Gastroesophageal sphincter (tissue), 4 donors: ENCODE measurements at regions not wholly inside any gene's neighbourhood (a gene's known extent, or its start where the extent isn't known, plus 50 kb on each side); places are given as distances from the start of the nearest gene placed in this dataset.

Experiments used
- ATAC-seq: fragments of 150-250 bp; one replicate; pipeline ENCODE4 v1.9.1; 2016; ENCODE audit warnings: mild to moderate bottlenecking, moderate library complexity
- H3K27ac ChIP-seq, 4 donors: fragments of 200-600 bp; sonication (generic) in 3 of 4; 1 replicate in 3 of 4; 2 replicates in 1 of 4; pipeline ENCODE4 v1.5.1; 2016 to 2019
- H3K27me3 ChIP-seq: fragments of 200-600 bp; sonication (generic); one replicate; pipeline ENCODE4 v1.5.1; 2019
- H3K36me3 ChIP-seq, 2 donors: fragments of 200-600 bp; sonication (generic); one replicate each; pipeline ENCODE4 v1.5.1; 2019; ENCODE audit warnings: control low read depth in 1 of 2
- H3K4me1 ChIP-seq, 3 donors: fragments of 200-600 bp; sonication (generic); 1 replicate in 2 of 3; 2 replicates in 1 of 3; pipeline ENCODE4 v1.5.1; 2016 to 2019; ENCODE audit warnings: control low read depth in 2 of 3
- H3K4me3 ChIP-seq, 2 donors: fragments of 200-600 bp; sonication (generic); one replicate each; pipeline ENCODE4 v1.5.1; 2019; ENCODE audit warnings: mild to moderate bottlenecking in 1 of 2, moderate library complexity in 1 of 2
- H3K9me3 ChIP-seq, 3 donors: fragments of 200-600 bp; sonication (generic); one replicate each; pipeline ENCODE4 v1.5.1; 2017 to 2019; ENCODE audit warnings: control low read depth in 2 of 3
- EP300 ChIP-seq: sonication (generic); formaldehyde crosslinking; IDR thresholded peaks from one replicate; pipeline ENCODE4 v1.6.1; 2017; ENCODE audit warnings: antibody characterized with exemption, mild to moderate bottlenecking
- POLR2A ChIP-seq, 2 donors: fragments of 450-650 bp; IDR thresholded peaks; one replicate each; pipeline ENCODE4 v1.6.1; 2017; ENCODE audit warnings: antibody characterized with exemption in 2 of 2, mild to moderate bottlenecking in 2 of 2, moderate library complexity in 1 of 2
- POLR2AphosphoS5 ChIP-seq: sonication (generic); formaldehyde crosslinking; IDR thresholded peaks from one replicate; pipeline ENCODE4 v1.6.1; 2017; ENCODE audit warnings: antibody characterized with exemption
- WGBS, 2 donors: methylation state at CpG; one replicate each; pipeline ENCODE4 v1.1.5; 2018; ENCODE audit warnings: low coverage in 1 of 2; 5-methylcytosine and 5-hydroxymethylcytosine counted together
- TF ChIP-seq, protein P1 (sequence below), 4 experiments: fragments of 200-600 bp in 2 of 4; fragments of 450-650 bp in 2 of 4; sonication (generic) in 1 of 4; IDR thresholded peaks; one replicate each; pipeline ENCODE4 v1.5.1; 2017 to 2019; ENCODE audit warnings: antibody characterized with exemption in 4 of 4, mild to moderate bottlenecking in 2 of 4, moderate library complexity in 2 of 4

DNA sequence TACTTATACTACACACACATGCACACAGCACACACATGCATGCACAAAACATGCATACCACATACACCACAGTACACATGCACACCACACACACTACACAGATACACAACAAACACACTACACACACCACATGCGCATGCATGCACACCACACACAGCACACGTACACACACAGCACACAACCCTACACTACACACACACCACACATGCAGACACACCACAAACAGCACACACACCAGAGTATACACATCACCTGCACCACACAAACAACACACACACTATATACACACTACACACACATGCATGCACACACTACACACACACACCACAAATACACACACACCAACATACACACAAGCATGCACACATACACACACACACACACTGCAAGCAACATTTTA, 166.8 kb downstream of the AHSP start:
- TF ChIP-seq POLR2AphosphoS5 (no peak), EP300 (no peak), POLR2A (IDR thresholded peaks at IDR 0.05) (no peak)
- TF ChIP-seq, protein P1, sequence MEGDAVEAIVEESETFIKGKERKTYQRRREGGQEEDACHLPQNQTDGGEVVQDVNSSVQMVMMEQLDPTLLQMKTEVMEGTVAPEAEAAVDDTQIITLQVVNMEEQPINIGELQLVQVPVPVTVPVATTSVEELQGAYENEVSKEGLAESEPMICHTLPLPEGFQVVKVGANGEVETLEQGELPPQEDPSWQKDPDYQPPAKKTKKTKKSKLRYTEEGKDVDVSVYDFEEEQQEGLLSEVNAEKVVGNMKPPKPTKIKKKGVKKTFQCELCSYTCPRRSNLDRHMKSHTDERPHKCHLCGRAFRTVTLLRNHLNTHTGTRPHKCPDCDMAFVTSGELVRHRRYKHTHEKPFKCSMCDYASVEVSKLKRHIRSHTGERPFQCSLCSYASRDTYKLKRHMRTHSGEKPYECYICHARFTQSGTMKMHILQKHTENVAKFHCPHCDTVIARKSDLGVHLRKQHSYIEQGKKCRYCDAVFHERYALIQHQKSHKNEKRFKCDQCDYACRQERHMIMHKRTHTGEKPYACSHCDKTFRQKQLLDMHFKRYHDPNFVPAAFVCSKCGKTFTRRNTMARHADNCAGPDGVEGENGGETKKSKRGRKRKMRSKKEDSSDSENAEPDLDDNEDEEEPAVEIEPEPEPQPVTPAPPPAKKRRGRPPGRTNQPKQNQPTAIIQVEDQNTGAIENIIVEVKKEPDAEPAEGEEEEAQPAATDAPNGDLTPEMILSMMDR (IDR thresholded peaks at IDR 0.05), result no peak
- Histone ChIP-seq H3K36me3 (no peaks in the 10 kb centered on the region), H3K4me3 (no peak overlapping the region), H3K27me3 (peaks cover 4% of the 10 kb centered on the region), H3K4me1 (no peaks in the 10 kb centered on the region), H3K9me3 (no peaks in the 10 kb centered on the region), H3K27ac (no peak overlapping the region)
- 74 to 86% methylated on average over 1 to 2 of the region's 2 CpGs for WGBS, 2 donors
- no peak for ATAC-seq

DNA sequence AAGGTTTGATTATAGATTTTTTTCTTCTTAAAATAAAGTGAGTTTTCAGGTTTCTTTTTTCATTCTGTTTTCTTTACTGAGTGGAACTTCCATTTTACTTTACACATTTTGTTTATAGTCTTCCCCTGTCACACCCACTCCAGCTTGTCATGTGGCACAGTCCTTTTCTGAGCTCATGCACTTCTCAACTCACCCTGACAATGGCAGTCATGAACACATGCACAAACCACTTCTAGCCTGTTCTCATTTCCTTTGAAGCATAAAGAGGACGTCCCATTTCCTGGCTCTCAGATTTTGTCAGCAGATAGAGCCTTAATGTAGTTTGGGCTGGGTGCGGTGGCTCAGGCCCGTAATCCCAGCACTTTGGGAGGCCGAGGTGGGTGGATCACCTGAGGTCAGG, 168.0 kb downstream of the AHSP start:
- TF ChIP-seq, protein P1 (IDR thresholded peaks at IDR 0.05), result no peak
- TF ChIP-seq POLR2AphosphoS5, result no peak
- no peak for TF ChIP-seq POLR2A (IDR thresholded peaks at IDR 0.05)
- no peak for TF ChIP-seq EP300
- Histone ChIP-seq H3K27ac (no peak overlapping the region), H3K36me3 (no peaks in the 10 kb centered on the region), H3K9me3 (no peaks in the 10 kb centered on the region), H3K4me1 (peaks cover 0 to 8% (median 0%) of the 10 kb centered on the region in 3 donors), H3K4me3 (no peak overlapping the region), H3K27me3 (peaks cover 4% of the 10 kb centered on the region)
- ATAC-seq, result no peak
- whole genome bisulfite sequencing, 2 donors, result 23% methylated on average over 1 of the region's 4 CpGs; no CpG with 5 or more reads in 1 of the 2 donors

DNA sequence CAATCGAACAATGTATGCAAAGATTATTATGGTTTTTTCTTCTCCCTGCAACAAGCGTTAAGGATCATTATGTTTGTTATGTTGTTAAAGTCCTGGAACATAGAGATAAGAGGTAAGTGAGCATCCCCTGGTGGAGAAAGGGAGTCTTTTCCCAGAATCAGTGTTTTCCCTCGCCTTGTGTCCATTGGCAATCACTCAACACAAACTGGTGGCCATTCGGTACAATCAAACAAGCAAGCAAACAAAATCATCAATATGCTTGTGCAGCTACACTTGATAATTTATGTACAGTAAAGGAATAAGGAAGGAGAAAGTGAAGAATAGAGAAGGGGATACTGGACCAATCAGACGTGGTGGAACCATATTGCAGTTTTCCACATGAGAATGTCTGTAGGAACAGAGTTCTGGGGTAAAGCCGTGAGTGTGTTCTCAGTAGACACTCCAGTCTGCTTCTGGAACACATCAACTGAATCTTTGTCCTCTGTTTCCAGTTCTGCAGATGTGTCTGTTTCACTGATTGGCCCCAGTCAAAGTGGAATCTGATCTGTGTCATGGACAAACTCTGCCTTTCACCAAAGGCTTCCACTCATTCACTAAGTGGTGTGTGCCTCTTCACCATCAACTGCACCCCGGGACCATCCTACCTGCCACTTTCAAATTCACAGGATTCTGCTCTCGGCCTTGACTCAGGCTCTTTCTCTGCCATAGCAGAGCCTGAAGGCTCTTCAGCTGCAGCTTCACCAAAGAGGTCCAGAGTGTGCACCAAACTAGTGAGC, 169.5 kb downstream of the AHSP start:
- ATAC-seq, result no peak
- Histone ChIP-seq H3K27ac (no peak overlapping the region), H3K27me3 (peaks cover 4% of the 10 kb centered on the region), H3K4me3 (no peak overlapping the region), H3K36me3 (no peaks in the 10 kb centered on the region), H3K9me3 (no peaks in the 10 kb centered on the region), H3K4me1 (peaks cover 0 to 22% (median 10%) of the 10 kb centered on the region in 3 donors)
- TF ChIP-seq EP300, result no peak
- no peak for TF ChIP-seq POLR2AphosphoS5
- TF ChIP-seq POLR2A (IDR thresholded peaks at IDR 0.05), result no peak
- TF ChIP-seq, protein P1 (IDR thresholded peaks at IDR 0.05), result peak in 3 of 4 experiments; percentile 38 to 43 (median 38)
- WGBS, 2 donors, result 7 to 20% methylated on average over 4 to 6 of the region's 8 CpGs

DNA sequence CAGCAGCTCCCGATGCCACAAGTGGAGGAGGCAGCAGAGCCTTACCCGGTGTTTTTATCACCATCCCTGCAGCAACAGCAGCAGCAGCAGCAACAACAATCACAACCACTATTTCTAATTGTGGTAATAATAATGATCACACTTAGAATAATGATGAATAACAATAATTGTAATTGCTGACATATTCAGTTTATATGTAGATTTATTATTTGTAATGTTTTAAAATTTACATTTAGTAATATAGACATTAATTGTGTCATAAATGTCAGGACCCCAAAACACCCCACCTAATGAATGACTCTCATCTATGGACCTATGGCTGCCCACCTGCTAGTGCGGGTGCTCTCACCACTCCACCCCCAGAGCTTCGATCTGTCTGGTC, 170.0 kb downstream of the AHSP start:
- H3K27ac ChIP-seq, result no peak overlapping the region
- WGBS, 2 donors, result 83 to 100% methylated on average over 2 to 3 of the region's 4 CpGs
- no peak overlapping the region for H3K4me3 ChIP-seq
- TF ChIP-seq POLR2AphosphoS5 (no peak), EP300 (no peak), POLR2A (IDR thresholded peaks at IDR 0.05) (no peak)
- TF ChIP-seq, protein P1 (IDR thresholded peaks at IDR 0.05), result no peak
- H3K27me3 ChIP-seq, result peaks cover 4% of the 10 kb centered on the region
- no peaks in the 10 kb centered on the region for H3K9me3 ChIP-seq
- H3K36me3 ChIP-seq, result no peaks in the 10 kb centered on the region
- ATAC-seq, result no peak
- H3K4me1 ChIP-seq, result peaks cover 0 to 22% (median 10%) of the 10 kb centered on the region in 3 donors

DNA sequence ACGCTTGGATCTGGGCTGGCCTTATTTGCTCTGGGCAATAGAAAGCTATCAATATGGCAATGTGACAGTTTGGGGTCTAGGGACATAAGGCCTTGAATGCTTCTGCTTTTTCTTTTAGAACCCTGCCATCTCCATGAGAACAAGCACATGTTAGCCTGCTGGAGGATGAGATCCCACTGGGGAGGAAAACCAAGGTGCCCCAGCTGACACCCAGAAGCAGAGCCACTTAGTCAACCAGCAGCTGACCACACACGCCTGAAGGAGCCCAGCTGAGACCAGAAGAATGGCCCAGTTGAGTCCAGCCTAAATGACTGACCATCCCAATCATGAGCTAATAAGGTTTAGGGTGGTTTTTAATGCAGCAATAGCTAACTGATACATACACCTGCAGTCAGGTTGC, 171.2 kb downstream of the AHSP start:
- no peak overlapping the region for H3K4me3 ChIP-seq
- TF ChIP-seq POLR2A (IDR thresholded peaks at IDR 0.05) (no peak), EP300 (no peak), POLR2AphosphoS5 (no peak)
- TF ChIP-seq, protein P1 (IDR thresholded peaks at IDR 0.05), result no peak
- H3K4me1 ChIP-seq, result peaks cover 0 to 22% (median 10%) of the 10 kb centered on the region in 3 donors
- ATAC-seq, result no peak
- peaks cover 0 to 12% of the 10 kb centered on the region in 2 donors for H3K36me3 ChIP-seq
- no peak overlapping the region for H3K27ac ChIP-seq
- 67 to 70% methylated on average over 1 of the region's 2 CpGs for WGBS, 2 donors
- H3K9me3 ChIP-seq, result no peaks in the 10 kb centered on the region
- H3K27me3 ChIP-seq, result peaks cover 4% of the 10 kb centered on the region
